HFFc6 (cell line): ENCODE measurements at regions not wholly inside any gene's neighbourhood (a gene's known extent, or its start where the extent isn't known, plus 50 kb on each side); places are given as distances from the start of the nearest gene placed in this dataset.

ENCODE experiments used
- DNase-seq: peaks from one replicate; pipeline ENCODE4 v3.0.0-alpha.2; 2018
- H3K27ac Mint-ChIP-seq: 2 replicates; pipeline ENCODE4 v1.8.0; 2020; ENCODE audit warnings: mild to moderate bottlenecking, mixed read lengths
- H3K27me3 Mint-ChIP-seq: 2 replicates; pipeline ENCODE4 v1.8.0; 2021; ENCODE audit warnings: mild to moderate bottlenecking, moderate library complexity, mixed read lengths; ENCODE audit not compliant: insufficient read depth
- H3K36me3 Mint-ChIP-seq: 2 replicates; pipeline ENCODE4 v1.8.0; 2021; ENCODE audit warnings: low read depth, mixed read lengths
- H3K4me1 Mint-ChIP-seq: 2 replicates; pipeline ENCODE4 v1.8.0; 2020; ENCODE audit warnings: low read depth, mixed read lengths
- H3K4me3 Mint-ChIP-seq: 2 replicates; pipeline ENCODE4 v1.8.0; 2020; ENCODE audit warnings: mild to moderate bottlenecking, moderate library complexity, mixed read lengths
- H3K9me3 Mint-ChIP-seq: 2 replicates; pipeline ENCODE4 v1.8.0; 2020; ENCODE audit warnings: mild to moderate bottlenecking, mixed read lengths
- TF ChIP-seq, protein P1 (sequence below): fragments of 200-600 bp; sonication (generic); IDR thresholded peaks from 2 replicates; pipeline ENCODE4 v1.5.0; 2021; ENCODE audit warnings: antibody characterized with exemption, mild to moderate bottlenecking

DNA sequence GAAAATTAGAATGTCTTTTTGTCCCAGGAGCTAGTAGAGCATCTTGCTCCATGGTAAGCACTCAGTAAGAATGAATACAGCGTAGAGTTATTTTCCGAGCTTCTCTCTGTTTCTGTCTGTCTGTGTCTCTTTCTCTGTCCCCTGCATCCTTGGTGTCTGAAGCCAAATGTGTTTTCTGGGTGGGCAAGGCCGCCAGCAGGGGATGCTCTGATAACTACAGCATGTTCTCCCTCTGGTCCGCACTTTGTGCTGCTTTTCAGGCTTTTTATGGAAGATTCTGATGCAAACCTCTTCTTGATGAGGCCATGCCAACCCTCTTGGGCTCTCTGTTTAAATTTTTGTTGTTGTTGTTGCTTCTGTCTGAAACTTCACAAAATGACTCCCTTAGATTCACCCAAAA, 142.8 kb upstream of the UBL3 start:
- peaks cover 2% of the 10 kb centered on the region for H3K27me3 Mint-ChIP-seq
- TF ChIP-seq, protein P1, sequence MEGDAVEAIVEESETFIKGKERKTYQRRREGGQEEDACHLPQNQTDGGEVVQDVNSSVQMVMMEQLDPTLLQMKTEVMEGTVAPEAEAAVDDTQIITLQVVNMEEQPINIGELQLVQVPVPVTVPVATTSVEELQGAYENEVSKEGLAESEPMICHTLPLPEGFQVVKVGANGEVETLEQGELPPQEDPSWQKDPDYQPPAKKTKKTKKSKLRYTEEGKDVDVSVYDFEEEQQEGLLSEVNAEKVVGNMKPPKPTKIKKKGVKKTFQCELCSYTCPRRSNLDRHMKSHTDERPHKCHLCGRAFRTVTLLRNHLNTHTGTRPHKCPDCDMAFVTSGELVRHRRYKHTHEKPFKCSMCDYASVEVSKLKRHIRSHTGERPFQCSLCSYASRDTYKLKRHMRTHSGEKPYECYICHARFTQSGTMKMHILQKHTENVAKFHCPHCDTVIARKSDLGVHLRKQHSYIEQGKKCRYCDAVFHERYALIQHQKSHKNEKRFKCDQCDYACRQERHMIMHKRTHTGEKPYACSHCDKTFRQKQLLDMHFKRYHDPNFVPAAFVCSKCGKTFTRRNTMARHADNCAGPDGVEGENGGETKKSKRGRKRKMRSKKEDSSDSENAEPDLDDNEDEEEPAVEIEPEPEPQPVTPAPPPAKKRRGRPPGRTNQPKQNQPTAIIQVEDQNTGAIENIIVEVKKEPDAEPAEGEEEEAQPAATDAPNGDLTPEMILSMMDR: peak; percentile 32
- H3K4me1 Mint-ChIP-seq: peaks cover 49% of the 10 kb centered on the region
- H3K4me3 Mint-ChIP-seq: peak overlapping the region; percentile 53; the same call in 1 of the 2 replicates
- peaks cover 10% of the 10 kb centered on the region for H3K9me3 Mint-ChIP-seq
- H3K27ac Mint-ChIP-seq: peak overlapping the region; percentile 88
- peaks cover 9% of the 10 kb centered on the region for H3K36me3 Mint-ChIP-seq
- DNase-seq: no peak

DNA sequence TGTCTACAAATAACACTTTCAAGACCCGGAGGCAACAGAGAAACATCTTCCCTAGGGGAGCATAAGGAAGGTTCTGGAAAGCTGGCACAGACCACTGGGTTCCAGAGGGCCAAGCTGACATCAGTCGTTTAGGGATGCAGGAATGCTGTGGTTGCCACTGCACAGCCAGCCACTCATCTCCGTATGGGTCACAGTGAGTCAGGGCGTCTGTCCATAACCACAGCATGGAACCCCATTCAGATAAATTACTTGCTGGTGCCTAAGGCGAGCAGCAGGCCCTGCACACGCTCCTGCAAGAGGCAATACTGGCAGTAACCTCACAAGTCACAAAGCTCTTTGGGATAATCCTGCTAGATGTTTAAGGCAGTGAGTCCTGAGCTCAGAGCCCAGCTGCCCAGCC, 140.9 kb upstream of the UBL3 start:
- peak; percentile 98 for DNase-seq
- Mint-ChIP-seq H3K4me1 (peaks cover 49% of the 10 kb centered on the region), H3K36me3 (peaks cover 28% of the 10 kb centered on the region), H3K27me3 (peaks cover 2% of the 10 kb centered on the region), H3K9me3 (peaks cover 29% of the 10 kb centered on the region), H3K4me3 (no peak overlapping the region), H3K27ac (peak overlapping the region; percentile 57)
- TF ChIP-seq, protein P1: no peak

DNA sequence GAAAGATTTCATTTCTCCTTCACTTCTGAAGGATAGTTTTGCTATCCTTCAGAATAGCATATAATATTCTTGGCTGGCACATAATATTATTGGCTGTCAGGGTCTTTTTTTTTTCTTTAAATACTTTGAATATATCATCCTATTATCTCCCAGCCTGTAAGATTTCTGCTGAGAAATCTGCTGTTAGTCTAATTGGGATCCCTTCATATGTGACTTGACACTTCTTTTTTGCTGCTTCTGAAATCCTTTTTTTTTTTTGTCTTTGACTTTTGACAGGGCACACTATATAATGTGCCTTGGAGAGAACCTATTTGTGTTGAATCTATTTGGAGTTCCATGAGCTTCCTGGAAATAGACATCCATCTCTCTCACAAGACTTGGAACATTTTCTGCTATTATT, 136.9 kb upstream of the UBL3 start:
- H3K4me1 Mint-ChIP-seq: peaks cover 18% of the 10 kb centered on the region
- peaks cover 41% of the 10 kb centered on the region for H3K9me3 Mint-ChIP-seq
- H3K4me3 Mint-ChIP-seq: no peak overlapping the region
- TF ChIP-seq, protein P1: no peak
- no peak overlapping the region for H3K27ac Mint-ChIP-seq
- H3K36me3 Mint-ChIP-seq: peaks cover 39% of the 10 kb centered on the region
- no peaks in the 10 kb centered on the region for H3K27me3 Mint-ChIP-seq
- DNase-seq: no peak

DNA sequence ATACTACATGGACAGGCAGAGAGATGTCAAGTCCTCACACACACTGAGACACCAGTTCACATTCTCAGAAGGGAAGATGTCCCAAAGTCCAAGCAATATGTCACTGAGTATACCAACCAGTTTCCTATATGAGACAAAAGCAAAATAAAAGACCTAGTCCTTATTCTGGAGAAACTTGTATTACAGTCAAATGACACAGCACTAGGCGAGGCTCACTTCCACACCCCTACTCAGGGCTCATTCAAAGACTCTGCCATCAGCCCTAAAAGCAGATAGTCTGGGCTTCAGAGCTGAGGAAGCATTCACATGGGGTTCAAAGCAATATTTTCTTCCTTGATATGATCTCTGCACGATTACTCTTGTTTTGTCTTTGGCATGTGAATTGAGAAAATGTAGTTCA, 129.9 kb upstream of the UBL3 start:
- H3K36me3 Mint-ChIP-seq: peaks cover 2% of the 10 kb centered on the region
- no peaks in the 10 kb centered on the region for H3K27me3 Mint-ChIP-seq
- H3K4me1 Mint-ChIP-seq: peaks cover 23% of the 10 kb centered on the region
- TF ChIP-seq, protein P1: no peak
- H3K9me3 Mint-ChIP-seq: peaks cover 3% of the 10 kb centered on the region; the same call in 1 of the 2 replicates
- DNase-seq: no peak
- no peak overlapping the region for H3K4me3 Mint-ChIP-seq
- no peak overlapping the region for H3K27ac Mint-ChIP-seq

DNA sequence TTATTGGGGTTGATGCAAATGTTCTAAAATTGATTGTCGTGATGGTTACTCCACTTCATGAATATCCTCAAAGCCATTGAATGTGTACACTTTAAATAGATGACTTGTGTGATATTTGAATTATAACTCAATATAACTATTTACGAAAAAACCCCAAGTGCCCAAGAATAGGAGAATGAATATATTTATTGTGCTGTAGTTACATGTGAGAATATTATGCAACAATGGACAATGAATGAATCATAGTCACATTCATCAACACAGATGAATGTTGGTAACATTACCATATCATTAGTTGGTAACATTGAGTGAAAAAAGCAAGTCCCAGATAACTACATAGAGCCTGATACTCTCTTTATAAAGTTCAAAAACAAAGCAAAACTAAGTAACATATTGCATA, 127.8 kb upstream of the UBL3 start:
- Mint-ChIP-seq H3K9me3 (no peaks in the 10 kb centered on the region), H3K36me3 (no peaks in the 10 kb centered on the region), H3K4me1 (peaks cover 23% of the 10 kb centered on the region), H3K27ac (no peak overlapping the region), H3K27me3 (no peaks in the 10 kb centered on the region), H3K4me3 (no peak overlapping the region)
- TF ChIP-seq, protein P1: no peak
- DNase-seq: no peak

DNA sequence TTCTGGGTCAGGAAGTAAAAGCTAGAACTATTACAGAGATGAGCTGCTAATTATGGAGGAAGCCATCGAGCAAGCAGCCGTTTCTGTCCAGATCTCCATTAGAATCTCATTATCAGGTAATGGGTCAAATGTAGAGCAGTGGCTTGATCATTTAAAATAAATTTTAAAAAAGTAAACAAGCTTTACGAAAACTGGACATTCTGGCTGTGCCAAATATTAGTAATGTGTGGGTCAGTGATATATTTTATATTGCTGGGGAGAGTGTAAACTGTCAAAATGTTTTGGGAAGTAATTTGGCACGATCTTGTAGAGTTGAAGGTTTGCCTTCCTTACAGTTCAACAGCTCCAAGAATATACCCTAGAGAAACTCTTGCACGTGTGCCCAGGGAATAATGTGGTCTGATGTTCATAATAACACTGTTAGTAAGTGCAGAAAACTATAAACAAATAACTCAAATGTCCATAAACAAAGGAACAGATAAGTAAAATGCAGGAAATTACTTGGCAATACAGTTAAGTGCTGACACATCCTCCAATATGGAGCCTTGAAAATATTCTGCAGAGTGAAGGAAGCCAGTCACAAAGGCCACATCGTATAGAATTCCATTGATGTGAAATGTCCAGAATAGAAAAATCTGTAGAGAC, 127.2 kb upstream of the UBL3 start:
- no peak overlapping the region for H3K4me3 Mint-ChIP-seq
- no peaks in the 10 kb centered on the region for H3K36me3 Mint-ChIP-seq
- no peaks in the 10 kb centered on the region for H3K27me3 Mint-ChIP-seq
- DNase-seq: no peak
- no peak overlapping the region for H3K27ac Mint-ChIP-seq
- no peaks in the 10 kb centered on the region for H3K9me3 Mint-ChIP-seq
- peaks cover 23% of the 10 kb centered on the region for H3K4me1 Mint-ChIP-seq
- TF ChIP-seq, protein P1: no peak; the same call in 1 of the 2 replicates
